WERI-Rb-1 (cell line): ENCODE measurements at regions not wholly inside any gene's neighbourhood (a gene's known extent, or its start where the extent isn't known, plus 50 kb on each side); places are given as distances from the start of the nearest gene placed in this dataset.
"Not testable (repeated sequence)": the region's sequence is repeated elsewhere in the genome, so short reads cannot be mapped to it uniquely, and the experiment has no call there.

Experiments
- DNase-seq: peaks from one replicate; pipeline ENCODE4 v3.0.0-alpha.2; 2020
- H3K27ac ChIP-seq: fragments of 250-450 bp; sonication (Bioruptor Pico); 2 replicates; pipeline ENCODE4 v1.5.1; 2020; ENCODE audit warnings: mild to moderate bottlenecking, moderate library complexity
- H3K27me3 ChIP-seq: fragments of 250-450 bp; sonication (Bioruptor Pico); 2 replicates; pipeline ENCODE4 v1.5.1; 2021; ENCODE audit warnings: mild to moderate bottlenecking, low read depth, moderate library complexity; ENCODE audit not compliant: insufficient read depth, severe bottlenecking
- H3K36me3 ChIP-seq: fragments of 250-450 bp; sonication (Bioruptor Pico); 2 replicates; pipeline ENCODE4 v1.5.1; 2020; ENCODE audit warnings: mild to moderate bottlenecking, moderate library complexity
- H3K4me3 ChIP-seq: 2 replicates; pipeline ENCODE4 v1.5.1; 2011; ENCODE audit warnings: low read depth, mild to moderate bottlenecking, control low read depth, low read length
- H3K9me3 ChIP-seq: fragments of 250-450 bp; sonication (Bioruptor Pico); 2 replicates; pipeline ENCODE4 v1.5.1; 2021; ENCODE audit warnings: mild to moderate bottlenecking, moderate library complexity; ENCODE audit not compliant: severe bottlenecking
- TF ChIP-seq, protein P1 (sequence below): IDR thresholded peaks from 2 replicates; pipeline ENCODE4 v1.5.1; 2011; ENCODE audit warnings: low read depth, mild to moderate bottlenecking, control low read depth, inconsistent platforms, low read length

DNA sequence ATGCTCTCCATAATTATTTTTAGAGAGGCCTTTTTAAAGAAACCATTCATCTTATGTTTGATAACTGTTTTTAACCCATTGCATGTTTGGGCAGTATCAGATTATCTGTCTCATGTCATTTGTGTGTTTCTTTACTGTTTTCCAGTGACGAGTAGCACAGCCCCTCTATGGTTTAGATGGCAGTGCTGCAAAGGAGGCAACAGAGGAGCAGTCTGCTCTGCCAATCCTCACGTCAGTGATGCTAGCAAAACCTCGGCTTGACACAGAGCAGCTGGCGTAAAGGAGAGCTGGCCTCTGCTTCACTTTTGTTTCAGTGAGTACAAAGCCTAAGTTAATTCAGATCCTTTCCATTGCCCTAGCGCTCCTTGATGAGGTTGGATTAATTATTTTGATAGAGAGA is 80.4 kb upstream of the GARIN1A start:
- Histone ChIP-seq H3K27ac (no peak overlapping the region), H3K4me3 (no peak overlapping the region), H3K9me3 (no peaks in the 10 kb centered on the region), H3K27me3 (no peaks in the 10 kb centered on the region), H3K36me3 (no peaks in the 10 kb centered on the region)
- DNase-seq: no peak
- TF ChIP-seq, protein P1, sequence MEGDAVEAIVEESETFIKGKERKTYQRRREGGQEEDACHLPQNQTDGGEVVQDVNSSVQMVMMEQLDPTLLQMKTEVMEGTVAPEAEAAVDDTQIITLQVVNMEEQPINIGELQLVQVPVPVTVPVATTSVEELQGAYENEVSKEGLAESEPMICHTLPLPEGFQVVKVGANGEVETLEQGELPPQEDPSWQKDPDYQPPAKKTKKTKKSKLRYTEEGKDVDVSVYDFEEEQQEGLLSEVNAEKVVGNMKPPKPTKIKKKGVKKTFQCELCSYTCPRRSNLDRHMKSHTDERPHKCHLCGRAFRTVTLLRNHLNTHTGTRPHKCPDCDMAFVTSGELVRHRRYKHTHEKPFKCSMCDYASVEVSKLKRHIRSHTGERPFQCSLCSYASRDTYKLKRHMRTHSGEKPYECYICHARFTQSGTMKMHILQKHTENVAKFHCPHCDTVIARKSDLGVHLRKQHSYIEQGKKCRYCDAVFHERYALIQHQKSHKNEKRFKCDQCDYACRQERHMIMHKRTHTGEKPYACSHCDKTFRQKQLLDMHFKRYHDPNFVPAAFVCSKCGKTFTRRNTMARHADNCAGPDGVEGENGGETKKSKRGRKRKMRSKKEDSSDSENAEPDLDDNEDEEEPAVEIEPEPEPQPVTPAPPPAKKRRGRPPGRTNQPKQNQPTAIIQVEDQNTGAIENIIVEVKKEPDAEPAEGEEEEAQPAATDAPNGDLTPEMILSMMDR: no peak

DNA sequence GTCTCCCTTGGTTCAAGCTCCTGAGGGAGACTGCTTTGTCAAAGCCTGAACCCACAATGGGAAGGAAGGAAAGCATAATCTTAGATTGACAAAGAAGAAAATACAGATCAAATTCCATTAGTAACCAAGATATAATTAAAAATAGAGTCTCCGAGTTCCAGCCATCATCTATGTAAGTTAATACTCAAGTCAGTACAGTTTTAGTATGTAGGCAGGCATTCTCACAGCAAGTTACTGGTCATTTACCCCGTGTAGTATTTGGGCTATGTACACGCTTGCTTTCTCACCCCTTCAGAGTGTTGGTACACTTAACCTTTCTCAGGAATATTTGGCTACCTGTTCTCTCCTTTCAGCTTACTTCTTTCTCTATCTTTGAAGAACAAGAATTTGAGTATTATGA is 79.9 kb upstream of the GARIN1A start:
- H3K27me3 ChIP-seq, H3K4me3 ChIP-seq, H3K27ac ChIP-seq, H3K36me3 ChIP-seq, H3K9me3 ChIP-seq, DNase-seq: not testable (repeated sequence)

DNA sequence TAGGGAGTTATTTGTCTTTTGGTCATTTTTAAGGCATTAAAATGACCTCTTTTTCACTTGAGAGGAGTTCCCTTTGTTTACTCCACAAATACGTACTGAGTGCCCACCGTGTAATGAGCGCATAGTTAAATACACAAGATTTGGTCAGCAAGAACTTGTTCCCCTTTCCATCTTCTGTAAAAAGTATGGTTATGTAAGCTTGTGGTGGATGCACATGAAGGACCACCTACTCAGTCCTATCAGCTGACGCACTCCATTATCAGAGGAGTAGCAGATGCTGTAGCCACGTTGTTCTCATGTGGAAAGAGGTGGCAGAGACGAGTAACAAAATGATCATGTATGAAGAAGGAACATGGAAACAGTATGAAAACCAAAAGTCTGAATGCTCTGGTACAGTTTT is 78.0 kb upstream of the GARIN1A start:
- H3K27me3 ChIP-seq, H3K36me3 ChIP-seq, DNase-seq, H3K9me3 ChIP-seq, H3K27ac ChIP-seq, H3K4me3 ChIP-seq: not testable (repeated sequence)

DNA sequence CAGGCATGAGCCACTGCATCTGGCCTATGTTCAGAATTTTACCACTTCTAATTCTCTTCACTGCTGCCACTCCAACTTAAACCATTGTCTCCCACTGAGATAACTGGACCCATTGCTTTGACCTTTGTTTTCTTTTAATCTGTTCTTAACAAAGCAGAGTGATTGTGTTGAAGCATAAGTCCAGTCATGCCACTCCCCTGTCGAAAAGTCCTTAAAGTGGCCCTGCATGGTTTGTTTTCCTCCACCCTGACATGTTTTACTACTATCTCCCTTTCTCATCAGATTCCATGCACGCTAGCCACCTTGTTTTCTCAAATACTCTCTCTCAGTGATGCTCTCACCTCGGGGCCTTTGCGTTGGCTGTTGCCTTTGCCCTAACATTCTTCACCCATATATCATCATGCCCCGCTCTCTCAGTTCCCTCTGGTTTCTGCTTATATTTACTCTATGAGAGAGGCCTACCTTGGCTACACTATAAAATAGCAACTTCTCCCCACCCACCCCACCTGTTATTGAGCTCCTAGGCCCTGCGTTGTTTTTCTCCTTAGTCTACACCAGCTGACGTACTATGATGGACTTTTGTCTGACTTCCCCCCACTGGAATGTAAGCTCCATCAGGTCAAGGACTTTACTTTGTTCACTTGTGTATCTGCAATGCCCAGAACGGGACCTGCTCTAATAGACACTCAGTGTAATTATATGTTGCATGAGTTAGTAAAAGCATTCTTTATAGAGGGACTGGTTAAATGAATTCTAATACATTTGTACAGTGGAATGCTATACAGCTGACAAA is 75.6 kb upstream of the GARIN1A start:
- not testable (repeated sequence) for H3K4me3 ChIP-seq, H3K27ac ChIP-seq, H3K36me3 ChIP-seq, H3K27me3 ChIP-seq, H3K9me3 ChIP-seq, DNase-seq

DNA sequence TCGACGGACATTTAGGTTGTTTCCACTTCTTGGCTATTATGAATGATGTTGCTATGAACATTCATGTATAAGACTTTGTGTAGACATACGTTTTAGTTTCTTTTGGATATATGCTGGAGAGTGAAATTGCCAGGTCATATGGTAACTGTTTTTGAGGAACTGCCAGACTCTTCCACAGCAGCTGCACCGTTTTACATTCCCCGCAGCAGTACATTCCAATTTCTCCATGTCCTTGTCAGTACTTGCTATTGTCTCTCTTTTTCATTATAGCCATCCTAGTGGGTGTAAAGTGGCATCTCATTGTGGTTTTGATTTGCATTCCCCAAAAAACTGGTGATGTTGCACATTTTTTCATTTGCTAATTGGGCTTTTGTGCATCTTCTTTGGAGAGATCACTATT is 73.1 kb upstream of the GARIN1A start:
- not testable (repeated sequence) for H3K9me3 ChIP-seq, H3K27me3 ChIP-seq, H3K4me3 ChIP-seq, H3K27ac ChIP-seq, H3K36me3 ChIP-seq, DNase-seq

DNA sequence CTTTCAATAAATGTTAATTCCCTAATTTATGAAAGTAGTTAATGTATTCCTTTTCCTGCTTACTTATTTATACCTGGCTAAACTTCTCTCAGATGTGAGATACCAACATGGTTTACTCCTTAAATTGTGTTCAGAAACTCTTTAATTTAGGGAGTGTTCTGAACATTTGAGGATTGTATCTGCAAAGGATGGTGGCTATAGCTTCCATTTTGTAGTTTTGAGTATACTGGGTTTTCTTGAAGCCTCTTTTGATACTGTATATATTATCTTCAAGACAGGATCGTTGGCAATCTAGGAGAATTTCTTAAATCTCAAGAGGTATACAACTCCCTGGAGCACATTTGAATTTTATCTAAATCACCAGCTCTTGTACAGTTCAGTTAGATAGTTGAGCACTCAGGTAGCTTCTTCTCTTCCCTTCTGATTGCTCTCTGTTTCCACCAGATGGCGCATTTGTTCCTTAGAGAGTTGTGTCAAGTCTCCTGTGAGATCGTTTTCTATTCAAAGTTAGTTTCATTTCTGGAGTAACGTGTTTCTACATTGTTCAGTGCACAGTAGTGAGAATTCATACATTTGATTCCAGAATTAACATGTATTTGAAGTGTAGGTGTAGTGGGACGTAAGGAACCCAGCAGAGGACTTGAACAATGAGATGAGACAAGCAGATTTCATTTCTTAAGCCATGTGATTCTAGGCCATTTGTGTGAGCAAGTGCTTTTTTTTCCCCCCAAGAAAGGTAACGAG is 63.2 kb upstream of the GARIN1A start:
- H3K9me3 ChIP-seq, H3K4me3 ChIP-seq, H3K27ac ChIP-seq, H3K36me3 ChIP-seq, H3K27me3 ChIP-seq: not testable (repeated sequence)
- peak; percentile 34 for DNase-seq
- TF ChIP-seq, protein P1: 0 out of 2 replicates have a peak, but pooled peaks have one; percentile 15

DNA sequence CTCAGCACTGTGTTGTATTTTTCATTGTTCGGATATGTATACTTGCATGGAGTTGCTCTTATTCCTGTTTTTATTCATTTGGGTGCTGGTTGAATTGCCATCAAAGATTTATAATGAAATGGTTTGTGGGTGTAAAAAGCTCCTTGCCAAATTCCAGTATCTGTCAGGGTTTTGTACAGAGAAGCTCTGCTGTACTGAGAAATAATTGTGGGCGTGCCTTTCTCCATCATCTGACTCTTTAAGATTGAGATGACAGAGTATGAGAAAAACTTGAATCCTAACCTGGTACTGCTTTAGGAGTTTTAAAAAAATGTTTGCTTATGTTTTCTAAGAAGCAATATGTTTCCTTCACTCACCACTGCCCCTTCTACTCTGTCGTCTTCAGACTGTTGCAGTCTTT is 58.7 kb upstream of the GARIN1A start:
- not testable (repeated sequence) for H3K27ac ChIP-seq, H3K4me3 ChIP-seq, H3K36me3 ChIP-seq, H3K9me3 ChIP-seq, H3K27me3 ChIP-seq, DNase-seq

DNA sequence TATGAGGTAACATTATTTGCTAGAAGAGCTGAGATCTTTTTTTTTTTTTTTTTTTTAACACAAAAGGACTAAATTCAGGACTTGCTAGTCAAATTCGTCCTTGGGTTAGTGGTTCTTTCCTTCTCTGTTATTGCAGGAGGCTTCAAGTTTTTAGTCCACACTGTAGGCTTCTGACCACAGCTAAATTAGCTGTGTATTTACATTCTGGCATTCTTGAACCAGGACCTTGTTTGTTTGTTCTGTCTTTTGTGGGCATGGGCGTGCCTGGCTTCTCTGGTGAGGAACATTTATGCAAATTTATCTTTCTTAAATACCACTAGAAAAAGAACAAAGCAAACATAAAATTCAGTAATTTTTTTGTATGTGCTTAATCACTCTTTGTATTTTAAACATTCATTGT is 57.3 kb upstream of the GARIN1A start:
- not testable (repeated sequence) for H3K36me3 ChIP-seq, H3K27me3 ChIP-seq, H3K9me3 ChIP-seq, H3K4me3 ChIP-seq, DNase-seq, H3K27ac ChIP-seq

DNA sequence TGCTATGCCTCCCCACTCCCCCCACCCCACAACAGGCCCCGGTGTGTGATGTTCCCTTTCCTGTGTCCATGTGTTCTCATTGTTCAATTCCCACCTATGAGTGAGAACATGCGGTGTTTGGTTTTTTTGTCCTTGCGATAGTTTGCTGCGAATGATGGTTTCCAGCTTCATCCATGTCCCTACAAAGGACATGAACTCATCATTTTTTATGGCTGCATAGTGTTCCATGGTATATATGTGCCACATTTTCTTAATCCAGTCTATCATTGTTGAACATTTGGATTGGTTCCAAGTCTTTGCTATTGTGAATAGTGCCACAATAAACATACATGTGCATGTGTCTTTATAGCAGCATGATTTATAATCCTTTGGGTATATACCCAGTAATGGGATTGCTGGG is 55.3 kb upstream of the GARIN1A start:
- not testable (repeated sequence) for H3K4me3 ChIP-seq, H3K27ac ChIP-seq, H3K36me3 ChIP-seq, DNase-seq, H3K27me3 ChIP-seq, H3K9me3 ChIP-seq
